Type B pancreatic cell (in vitro differentiated cells): ENCODE measurements at regions not wholly inside any gene's neighbourhood (a gene's known extent, or its start where the extent isn't known, plus 50 kb on each side); places are given as distances from the start of the nearest gene placed in this dataset.
A peak's percentile ranks its signal among the peaks of the same experiment; 100 is the strongest.

ENCODE experiments used
- DNase-seq: peaks from one replicate; pipeline ENCODE4 v3.0.0; 2021; ENCODE audit warnings: mixed read lengths; ENCODE audit not compliant: unreplicated experiment; ENCODE audit errors: extremely low spot score
- H3K27ac Mint-ChIP-seq: 2 replicates; pipeline ENCODE4 v1.8.0; 2021; ENCODE audit warnings: mild to moderate bottlenecking, mixed read lengths
- H3K27me3 Mint-ChIP-seq: 2 replicates; pipeline ENCODE4 v1.8.0; 2021; ENCODE audit warnings: mixed read lengths
- H3K36me3 Mint-ChIP-seq: 2 replicates; pipeline ENCODE4 v1.8.0; 2021; ENCODE audit warnings: mixed read lengths
- H3K4me1 Mint-ChIP-seq: one replicate; pipeline ENCODE4 v1.8.0; 2021; ENCODE audit warnings: mixed read lengths; ENCODE audit not compliant: unreplicated experiment
- H3K4me3 Mint-ChIP-seq: 2 replicates; pipeline ENCODE4 v1.8.0; 2021; ENCODE audit warnings: mild to moderate bottlenecking, mixed read lengths
- H3K9me3 Mint-ChIP-seq: 2 replicates; pipeline ENCODE4 v1.8.0; 2021; ENCODE audit warnings: mixed read lengths
- TF ChIP-seq, protein P1 (sequence below): fragments of 200-600 bp; sonication (generic); conservative IDR thresholded peaks from 2 replicates; pipeline ENCODE4 v1.5.0; 2021; ENCODE audit warnings: antibody characterized with exemption, mild to moderate bottlenecking

DNA sequence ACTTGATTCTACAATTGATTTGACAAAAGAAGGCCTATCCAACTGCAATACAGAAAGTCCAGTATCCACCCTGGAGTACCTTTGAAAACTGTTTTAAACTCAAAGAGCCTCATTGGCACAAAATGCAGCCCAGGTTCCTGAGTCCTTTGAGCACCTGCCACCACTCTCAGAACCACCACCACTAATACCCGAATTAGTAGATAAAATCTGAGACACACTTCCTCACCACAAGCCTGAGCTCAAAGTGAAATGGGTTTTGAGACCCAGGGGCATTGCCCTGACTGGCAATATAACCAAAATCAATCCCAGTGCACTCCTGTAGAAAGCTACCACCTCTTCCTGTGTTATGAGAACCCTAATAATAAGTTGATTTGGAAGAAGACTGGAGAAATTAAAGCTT lies 215.7 kb downstream of the CSNK2A3 start:
- no peak for DNase-seq
- no peaks in the 10 kb centered on the region for H3K27me3 Mint-ChIP-seq
- no peaks in the 10 kb centered on the region for H3K4me1 Mint-ChIP-seq

DNA sequence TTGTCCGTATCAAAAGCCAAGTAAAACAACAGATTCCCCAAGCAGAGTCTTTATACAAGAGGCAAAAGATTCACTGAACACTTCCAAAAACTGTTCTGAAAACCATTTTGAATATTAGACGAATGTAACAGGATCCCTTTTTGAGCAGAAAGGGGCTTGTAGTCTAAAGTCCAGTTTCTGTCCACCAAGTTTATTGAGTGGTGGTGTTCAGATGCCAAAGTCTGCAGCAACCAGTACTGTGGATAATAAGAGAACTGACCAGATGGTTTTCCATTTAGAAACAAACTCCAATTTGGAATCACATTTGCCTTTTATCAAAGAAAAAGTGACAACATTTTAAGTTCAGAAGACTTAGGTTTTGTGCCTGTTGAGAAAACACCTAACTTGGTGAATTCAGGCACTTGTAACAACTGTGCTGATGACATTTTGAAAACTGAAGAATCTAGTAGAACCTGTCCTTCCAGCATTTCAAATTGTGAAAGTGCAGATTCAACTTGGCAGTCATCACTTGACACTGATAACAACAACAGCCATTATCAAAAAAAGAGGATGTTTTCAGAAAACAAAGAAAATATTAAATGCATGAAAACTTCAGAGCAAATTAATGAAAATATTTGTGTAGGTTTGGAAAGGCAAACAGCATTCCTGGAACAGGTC lies 217.1 kb downstream of the CSNK2A3 start:
- DNase-seq: no peak
- Mint-ChIP-seq H3K36me3 (no peaks in the 10 kb centered on the region), H3K4me1 (no peaks in the 10 kb centered on the region), H3K9me3 (peaks cover 3% of the 10 kb centered on the region), H3K4me3 (peak overlapping the region; percentile 73), H3K27ac (peak overlapping the region; percentile 83), H3K27me3 (no peaks in the 10 kb centered on the region)
- TF ChIP-seq, protein P1, sequence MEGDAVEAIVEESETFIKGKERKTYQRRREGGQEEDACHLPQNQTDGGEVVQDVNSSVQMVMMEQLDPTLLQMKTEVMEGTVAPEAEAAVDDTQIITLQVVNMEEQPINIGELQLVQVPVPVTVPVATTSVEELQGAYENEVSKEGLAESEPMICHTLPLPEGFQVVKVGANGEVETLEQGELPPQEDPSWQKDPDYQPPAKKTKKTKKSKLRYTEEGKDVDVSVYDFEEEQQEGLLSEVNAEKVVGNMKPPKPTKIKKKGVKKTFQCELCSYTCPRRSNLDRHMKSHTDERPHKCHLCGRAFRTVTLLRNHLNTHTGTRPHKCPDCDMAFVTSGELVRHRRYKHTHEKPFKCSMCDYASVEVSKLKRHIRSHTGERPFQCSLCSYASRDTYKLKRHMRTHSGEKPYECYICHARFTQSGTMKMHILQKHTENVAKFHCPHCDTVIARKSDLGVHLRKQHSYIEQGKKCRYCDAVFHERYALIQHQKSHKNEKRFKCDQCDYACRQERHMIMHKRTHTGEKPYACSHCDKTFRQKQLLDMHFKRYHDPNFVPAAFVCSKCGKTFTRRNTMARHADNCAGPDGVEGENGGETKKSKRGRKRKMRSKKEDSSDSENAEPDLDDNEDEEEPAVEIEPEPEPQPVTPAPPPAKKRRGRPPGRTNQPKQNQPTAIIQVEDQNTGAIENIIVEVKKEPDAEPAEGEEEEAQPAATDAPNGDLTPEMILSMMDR: no peak

More for the DNA sequence above, 215.7 kb downstream of the CSNK2A3 start:
- H3K9me3 Mint-ChIP-seq: peaks cover 3% of the 10 kb centered on the region
- H3K36me3 Mint-ChIP-seq: no peaks in the 10 kb centered on the region
- no peak overlapping the region for H3K4me3 Mint-ChIP-seq
- TF ChIP-seq, protein P1: no peak
- peak overlapping the region; percentile 61 for H3K27ac Mint-ChIP-seq

DNA sequence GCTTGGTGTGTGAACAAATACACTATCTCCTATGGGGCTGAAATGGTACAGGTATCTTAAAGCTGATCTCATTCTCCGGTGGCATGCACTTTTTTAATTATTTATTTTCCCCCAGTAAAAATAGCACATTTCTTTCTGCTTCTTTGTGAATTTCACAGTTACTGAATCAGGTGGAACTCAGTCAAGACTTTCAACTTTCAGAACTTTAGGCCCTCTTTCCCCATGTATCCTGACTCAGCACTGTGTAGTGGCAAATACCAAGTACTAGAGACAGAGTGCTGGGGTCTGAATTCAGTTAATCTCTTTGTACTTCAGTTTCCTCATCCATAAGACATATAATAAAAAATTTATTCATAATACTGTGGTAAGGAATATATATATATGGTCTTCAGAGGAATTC lies 223.9 kb downstream of the CSNK2A3 start:
- TF ChIP-seq, protein P1: no peak
- Mint-ChIP-seq H3K4me1 (no peaks in the 10 kb centered on the region), H3K9me3 (peaks cover 7% of the 10 kb centered on the region), H3K4me3 (no peak overlapping the region), H3K27ac (no peak overlapping the region), H3K36me3 (no peaks in the 10 kb centered on the region), H3K27me3 (no peaks in the 10 kb centered on the region)
- no peak for DNase-seq

DNA sequence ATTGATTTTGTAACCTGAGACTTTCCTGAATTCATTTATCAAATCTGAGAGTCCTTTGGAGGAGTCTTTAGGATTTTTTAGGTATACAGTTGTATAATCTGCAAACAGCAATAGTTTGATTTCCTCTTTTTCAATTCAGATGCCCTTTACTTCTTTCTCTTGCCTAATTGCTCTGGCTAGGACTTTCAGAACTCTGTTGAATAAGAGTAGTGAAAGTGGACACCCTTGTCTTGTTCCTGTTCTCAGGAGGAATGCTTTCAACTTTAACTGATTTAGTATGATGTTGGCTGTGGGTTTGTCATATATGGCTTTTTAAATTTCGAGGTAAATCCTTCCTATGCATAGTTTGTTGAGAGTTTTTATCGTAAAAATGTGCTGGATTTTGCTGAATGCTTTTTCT lies 227.4 kb downstream of the CSNK2A3 start:
- no peak overlapping the region for H3K4me3 Mint-ChIP-seq
- peaks cover 7% of the 10 kb centered on the region for H3K9me3 Mint-ChIP-seq
- no peak overlapping the region for H3K27ac Mint-ChIP-seq
- TF ChIP-seq, protein P1: no peak
- peaks cover 13% of the 10 kb centered on the region for H3K4me1 Mint-ChIP-seq
- H3K27me3 Mint-ChIP-seq: no peaks in the 10 kb centered on the region
- H3K36me3 Mint-ChIP-seq: no peaks in the 10 kb centered on the region
- no peak for DNase-seq

DNA sequence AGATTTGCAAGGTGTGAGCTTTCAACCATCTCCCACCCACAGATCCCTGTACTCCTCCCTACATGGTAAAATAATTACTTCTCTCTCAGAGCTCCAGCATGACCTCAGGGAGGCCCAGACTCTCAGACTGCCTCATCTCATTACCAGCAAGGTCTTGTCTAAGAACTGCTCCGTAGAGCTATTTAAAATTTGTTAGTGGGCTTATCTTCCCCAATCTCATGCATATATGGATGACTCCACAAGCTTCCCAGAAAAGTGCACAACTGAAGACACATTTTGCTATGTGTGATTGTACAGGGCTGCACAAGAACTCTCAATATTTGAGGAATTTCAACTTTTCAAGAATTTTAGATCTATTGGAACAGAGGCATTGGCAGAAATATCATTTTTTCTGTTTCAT lies 230.3 kb downstream of the CSNK2A3 start:
- TF ChIP-seq, protein P1: no peak
- H3K27me3 Mint-ChIP-seq: no peaks in the 10 kb centered on the region
- no peak for DNase-seq
- H3K4me1 Mint-ChIP-seq: peaks cover 13% of the 10 kb centered on the region
- no peak overlapping the region for H3K4me3 Mint-ChIP-seq
- H3K9me3 Mint-ChIP-seq: no peaks in the 10 kb centered on the region
- no peak overlapping the region for H3K27ac Mint-ChIP-seq
- H3K36me3 Mint-ChIP-seq: no peaks in the 10 kb centered on the region
